Endothelial cell of umbilical vein (primary cell): ENCODE measurements at regions not wholly inside any gene's neighbourhood (a gene's known extent, or its start where the extent isn't known, plus 50 kb on each side); places are given as distances from the start of the nearest gene placed in this dataset.

Experiments used
- EZH2 ChIP-seq: IDR thresholded peaks from 2 replicates; pipeline ENCODE4 v1.6.1; 2012; ENCODE audit warnings: borderline replicate concordance, low read depth, mild to moderate bottlenecking, moderate library complexity, low read length, inconsistent platforms; ENCODE audit not compliant: severe bottlenecking
- FOS ChIP-seq: IDR thresholded peaks from 2 replicates; pipeline ENCODE4 v1.6.1; 2011; ENCODE audit warnings: mild to moderate bottlenecking, low read length, moderate library complexity, borderline replicate concordance; ENCODE audit not compliant: insufficient read depth
- GATA2 ChIP-seq: IDR thresholded peaks from 2 replicates; pipeline ENCODE4 v1.7.0; 2011; ENCODE audit warnings: low read depth, mild to moderate bottlenecking, moderate library complexity, mixed read lengths, low read length; ENCODE audit not compliant: insufficient read length, insufficient read depth
- JUN ChIP-seq: IDR thresholded peaks from 2 replicates; pipeline ENCODE4 v1.6.1; 2011; ENCODE audit warnings: borderline replicate concordance, low read depth; ENCODE audit not compliant: insufficient read length, insufficient read depth
- MYC ChIP-seq: IDR thresholded peaks from one replicate; pipeline ENCODE4 v1.6.1; 2011; ENCODE audit warnings: mild to moderate bottlenecking, low read depth, low read length
- POLR2A ChIP-seq: IDR thresholded peaks from 2 replicates; pipeline ENCODE4 v1.6.1; 2012; ENCODE audit warnings: low read depth, mild to moderate bottlenecking, control low read depth, low read length
- POLR2AphosphoS5 ChIP-seq: IDR thresholded peaks from 2 replicates; pipeline ENCODE4 v1.6.1; 2012; ENCODE audit warnings: low read depth, mild to moderate bottlenecking, control low read depth, low read length, moderate library complexity; ENCODE audit not compliant: insufficient read depth
- TF ChIP-seq, protein P1 (sequence below), 2 donors: IDR thresholded peaks; 1 replicate in 1 of 2; 2 replicates in 1 of 2; pipeline ENCODE4 v1.5.1; 2011; ENCODE audit warnings: low read length in 2 of 2, mild to moderate bottlenecking in 2 of 2, moderate library complexity in 2 of 2, control low read depth in 1 of 2, inconsistent platforms in 1 of 2, low read depth in 1 of 2; ENCODE audit not compliant: insufficient read depth in 1 of 2; ENCODE audit errors: extremely low read depth in 1 of 2
- TF ChIP-seq, protein P2 (sequence below): IDR thresholded peaks from 2 replicates; pipeline ENCODE4 v1.6.1; 2011; ENCODE audit not compliant: insufficient read depth, insufficient read length

DNA sequence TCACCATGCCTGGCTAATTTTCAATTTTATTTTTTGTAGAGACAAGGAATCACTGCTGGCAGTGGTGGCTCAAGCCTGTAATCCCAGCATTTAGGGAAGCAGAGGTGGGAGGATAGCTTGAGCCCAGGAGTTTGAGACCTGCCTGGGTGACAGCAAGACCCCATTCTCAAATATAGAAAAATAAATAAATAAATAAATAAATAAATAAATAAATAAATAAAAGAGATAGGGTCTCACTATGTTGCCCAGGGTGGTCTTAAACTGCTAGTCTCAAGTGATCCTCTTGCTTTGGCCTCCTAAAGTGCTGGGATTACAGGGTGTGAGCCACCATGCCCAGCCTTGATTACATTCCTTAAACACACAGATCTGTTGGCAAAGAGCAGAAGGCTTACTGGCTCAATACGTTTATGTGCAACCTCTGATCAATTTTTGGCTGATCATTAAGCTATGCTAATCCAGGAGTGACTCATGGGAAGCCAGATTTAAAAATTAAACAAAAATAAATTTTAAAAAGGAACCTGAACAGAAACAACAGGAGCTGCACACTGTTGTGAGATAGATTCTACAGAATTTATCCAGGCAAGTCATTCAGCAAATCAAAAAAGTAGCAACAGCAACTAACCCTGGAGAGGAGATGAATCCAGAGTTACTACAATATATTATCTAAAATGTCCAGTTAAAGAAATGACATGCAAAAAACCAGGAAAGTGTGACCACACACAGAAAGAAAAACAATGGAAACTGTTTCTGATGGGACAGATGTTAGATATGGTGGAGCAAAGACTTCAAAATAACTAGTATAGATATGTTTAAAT, 79.4 kb downstream of the RPE65 start:
- TF ChIP-seq EZH2, result no peak
- TF ChIP-seq, protein P1, sequence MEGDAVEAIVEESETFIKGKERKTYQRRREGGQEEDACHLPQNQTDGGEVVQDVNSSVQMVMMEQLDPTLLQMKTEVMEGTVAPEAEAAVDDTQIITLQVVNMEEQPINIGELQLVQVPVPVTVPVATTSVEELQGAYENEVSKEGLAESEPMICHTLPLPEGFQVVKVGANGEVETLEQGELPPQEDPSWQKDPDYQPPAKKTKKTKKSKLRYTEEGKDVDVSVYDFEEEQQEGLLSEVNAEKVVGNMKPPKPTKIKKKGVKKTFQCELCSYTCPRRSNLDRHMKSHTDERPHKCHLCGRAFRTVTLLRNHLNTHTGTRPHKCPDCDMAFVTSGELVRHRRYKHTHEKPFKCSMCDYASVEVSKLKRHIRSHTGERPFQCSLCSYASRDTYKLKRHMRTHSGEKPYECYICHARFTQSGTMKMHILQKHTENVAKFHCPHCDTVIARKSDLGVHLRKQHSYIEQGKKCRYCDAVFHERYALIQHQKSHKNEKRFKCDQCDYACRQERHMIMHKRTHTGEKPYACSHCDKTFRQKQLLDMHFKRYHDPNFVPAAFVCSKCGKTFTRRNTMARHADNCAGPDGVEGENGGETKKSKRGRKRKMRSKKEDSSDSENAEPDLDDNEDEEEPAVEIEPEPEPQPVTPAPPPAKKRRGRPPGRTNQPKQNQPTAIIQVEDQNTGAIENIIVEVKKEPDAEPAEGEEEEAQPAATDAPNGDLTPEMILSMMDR (IDR thresholded peaks at IDR 0.05; ENCODE audit: extremely low read depth in 1 of 2, insufficient read depth in 1 of 2, low read depth in 1 of 2, low read length in 2 of 2), result no peak
- no peak for TF ChIP-seq POLR2A
- no peak for TF ChIP-seq POLR2AphosphoS5
- no peak for TF ChIP-seq FOS
- TF ChIP-seq MYC, result no peak
- TF ChIP-seq JUN, result no peak
- TF ChIP-seq, protein P2, sequence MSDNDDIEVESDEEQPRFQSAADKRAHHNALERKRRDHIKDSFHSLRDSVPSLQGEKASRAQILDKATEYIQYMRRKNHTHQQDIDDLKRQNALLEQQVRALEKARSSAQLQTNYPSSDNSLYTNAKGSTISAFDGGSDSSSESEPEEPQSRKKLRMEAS, result no peak
- TF ChIP-seq GATA2, result no peak
